ENCODE measurements at regions not wholly inside any gene's neighbourhood (a gene's known extent, or its start where the extent isn't known, plus 50 kb on each side); places are given as distances from the start of the nearest gene placed in this dataset.
"Not testable (repeated sequence)": the region's sequence is repeated elsewhere in the genome, so short reads cannot be mapped to it uniquely, and the experiment has no call there.

DNA sequence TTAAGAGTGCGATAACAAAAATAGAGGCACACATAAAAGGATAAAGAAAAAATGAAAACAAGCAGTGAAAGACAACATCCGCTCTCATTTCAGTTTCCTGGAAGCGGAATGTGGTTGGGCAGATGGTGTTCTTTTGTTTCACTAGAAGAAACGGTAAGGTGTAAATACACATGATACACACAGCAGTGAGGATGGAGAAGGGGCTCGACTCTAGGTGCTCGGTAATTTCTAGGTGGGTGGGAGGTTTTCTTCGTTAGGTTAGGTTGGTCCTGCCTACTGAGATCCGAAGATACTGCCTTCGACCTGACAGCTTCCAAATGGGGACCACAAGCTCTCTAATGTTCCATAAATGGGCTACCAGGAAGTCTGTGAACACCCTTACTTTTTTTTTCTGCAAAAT is 1082.5 kb downstream of the BCL11B start:
- DNase-seq (ENCODE audit: low read depth): no peak

DNA sequence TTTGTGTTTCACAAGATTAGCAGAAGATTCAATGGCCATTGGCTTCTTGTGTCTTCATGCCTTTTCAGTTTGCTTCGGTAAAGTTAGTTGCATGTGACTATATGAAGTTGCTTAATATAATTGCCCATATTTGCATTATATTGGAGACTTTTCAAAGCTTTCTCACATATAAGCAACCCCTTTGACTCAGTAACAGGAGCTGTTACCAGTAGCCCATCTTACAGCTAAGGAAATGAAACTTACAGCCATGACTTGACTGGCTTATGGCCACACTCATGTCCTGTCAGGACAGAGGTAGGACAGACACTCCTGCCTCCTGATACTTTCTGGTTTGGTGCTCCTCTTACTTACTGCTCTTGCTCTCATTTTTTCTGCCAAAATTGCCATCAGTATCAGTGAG is 1082.1 kb downstream of the BCL11B start:
- DNase-seq (ENCODE audit: low read depth): no peak

DNA sequence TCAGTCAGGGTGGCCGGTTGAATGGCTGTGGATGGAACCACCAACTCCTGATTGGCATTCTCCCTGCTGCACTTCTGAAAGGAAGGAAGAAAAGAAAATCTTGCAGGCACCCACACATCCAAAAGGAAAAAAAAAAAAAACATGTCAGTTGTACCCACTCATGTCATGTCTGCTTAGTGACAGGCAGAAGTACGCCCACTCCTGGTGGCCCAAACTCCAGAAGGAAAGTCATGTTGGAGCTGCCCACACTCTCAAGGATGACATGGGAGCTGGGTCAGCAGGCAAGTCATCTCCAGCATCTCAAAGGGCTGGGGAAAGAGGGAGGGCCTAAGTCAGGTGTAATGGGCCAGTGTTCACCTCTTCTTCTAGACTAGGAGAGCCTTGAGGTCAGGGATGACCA is 1079.1 kb downstream of the BCL11B start:
- DNase-seq (ENCODE audit: low read depth): no peak

GRCh38 chr14:98194821-98195220 is 1077.2 kb downstream of the BCL11B start:
- DNase-seq (ENCODE audit: low read depth): no peak

DNA sequence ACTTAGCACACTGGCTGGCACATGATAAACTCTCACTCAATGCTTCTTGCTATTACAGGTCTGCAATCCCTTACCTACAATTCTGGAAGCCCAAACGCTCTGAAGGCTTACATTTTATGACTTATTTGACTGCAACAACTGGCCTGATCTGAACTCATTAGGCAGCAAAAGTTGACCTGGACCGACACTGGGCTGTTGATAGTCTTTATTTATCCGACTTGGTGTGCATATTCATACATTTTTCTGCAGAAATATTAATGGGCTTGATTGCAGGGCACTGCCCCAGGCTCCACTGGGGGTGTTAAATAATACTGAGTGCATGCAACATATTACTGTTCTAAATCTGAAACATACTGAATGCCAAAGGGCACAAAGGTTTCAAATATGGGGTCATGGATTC is 1076.7 kb downstream of the BCL11B start:
- DNase-seq (ENCODE audit: low read depth): no peak

- no peak for DNase-seq (ENCODE audit: low read depth)
Observed at GRCh38 chr14:98197933-98198332, 1074.1 kb downstream of the BCL11B start.

DNA sequence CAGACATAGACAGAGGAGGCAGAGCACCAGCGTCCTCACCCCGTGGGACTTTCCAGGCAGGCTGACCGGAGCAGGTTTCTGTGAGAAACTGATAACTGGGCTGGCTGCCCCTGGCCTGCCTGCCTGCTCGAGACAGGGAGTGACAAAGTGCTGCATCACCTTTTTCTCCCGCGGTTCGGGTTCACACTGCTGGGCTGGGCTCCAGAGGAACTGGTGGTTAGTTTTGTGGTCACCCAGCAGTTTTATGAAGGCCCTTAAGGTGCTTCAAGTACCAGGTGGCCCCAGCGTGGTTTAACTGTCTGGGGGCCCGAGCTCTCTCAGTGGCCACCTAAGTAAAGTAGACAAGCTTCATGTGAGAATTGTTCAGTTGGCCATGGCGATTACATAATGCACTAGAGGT is 1073.6 kb downstream of the BCL11B start:
- no peak for DNase-seq (ENCODE audit: low read depth)

DNA sequence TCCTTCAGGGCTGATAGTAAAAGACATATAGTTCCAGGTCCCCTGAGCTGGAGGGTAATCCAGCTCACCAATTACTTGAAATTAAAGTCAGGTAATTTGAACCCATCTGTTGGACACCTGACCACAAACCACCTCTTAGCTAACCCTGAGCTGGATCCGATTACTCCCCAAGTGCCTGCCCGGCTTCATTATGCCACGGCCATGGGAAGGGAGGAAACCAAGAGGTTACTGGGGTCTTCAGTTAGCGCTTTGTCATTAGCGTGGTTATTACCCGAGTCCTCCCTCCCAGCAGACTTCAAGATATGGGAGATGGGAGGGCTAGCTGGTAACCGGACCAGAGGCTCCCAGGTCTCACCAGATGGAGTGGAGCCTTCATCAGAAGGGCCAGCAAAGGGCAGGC is 1071.4 kb downstream of the BCL11B start:
- DNase-seq (ENCODE audit: low read depth): no peak

DNA sequence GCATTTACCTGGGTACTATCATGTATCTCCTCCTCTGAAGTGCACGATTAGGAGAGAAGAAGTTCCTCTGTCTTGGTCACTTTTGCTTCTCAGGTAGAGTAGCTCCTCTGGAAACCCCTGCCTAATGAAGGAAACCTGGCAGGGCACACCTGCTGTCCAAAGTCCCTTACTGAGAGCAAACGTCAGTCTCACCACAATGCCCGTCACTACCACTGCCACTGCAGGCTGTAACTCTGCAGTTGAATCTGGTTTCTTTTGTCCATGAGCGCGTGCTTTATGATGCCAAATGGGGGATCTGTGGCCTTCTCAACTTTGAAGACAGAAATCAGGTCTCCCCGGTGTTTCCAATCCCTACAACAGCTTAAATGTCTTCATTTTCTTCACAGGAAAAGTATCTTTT is 1068.6 kb downstream of the BCL11B start:
- no peak for DNase-seq (ENCODE audit: low read depth)

DNA sequence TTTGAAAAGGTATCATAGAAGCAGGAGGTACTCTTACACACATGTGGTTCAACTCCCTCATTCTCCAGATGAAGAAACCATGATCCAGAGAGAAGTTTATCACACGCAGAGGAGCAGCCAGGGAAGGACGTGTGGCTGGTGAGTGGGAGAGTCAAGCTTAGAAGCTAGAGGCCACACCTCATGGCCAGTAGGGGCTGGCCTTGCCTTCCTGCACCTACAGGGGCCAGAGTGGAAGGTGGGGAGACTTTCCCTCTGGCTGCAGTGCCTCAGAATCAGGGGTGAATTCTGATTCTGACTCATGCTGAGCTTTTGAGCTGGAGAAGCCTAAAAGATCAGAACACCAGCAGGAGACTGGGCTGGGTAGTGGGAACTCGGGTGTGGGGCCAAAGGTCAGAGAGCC is 1067.9 kb downstream of the BCL11B start:
- DNase-seq (ENCODE audit: low read depth): no peak

- no peak for DNase-seq (ENCODE audit: low read depth)
Observed at GRCh38 chr14:98207415-98207814, 1064.6 kb downstream of the BCL11B start.

GRCh38 chr14:98208211-98208611 is 1063.8 kb downstream of the BCL11B start:
- DNase-seq (ENCODE audit: low read depth): no peak

DNA sequence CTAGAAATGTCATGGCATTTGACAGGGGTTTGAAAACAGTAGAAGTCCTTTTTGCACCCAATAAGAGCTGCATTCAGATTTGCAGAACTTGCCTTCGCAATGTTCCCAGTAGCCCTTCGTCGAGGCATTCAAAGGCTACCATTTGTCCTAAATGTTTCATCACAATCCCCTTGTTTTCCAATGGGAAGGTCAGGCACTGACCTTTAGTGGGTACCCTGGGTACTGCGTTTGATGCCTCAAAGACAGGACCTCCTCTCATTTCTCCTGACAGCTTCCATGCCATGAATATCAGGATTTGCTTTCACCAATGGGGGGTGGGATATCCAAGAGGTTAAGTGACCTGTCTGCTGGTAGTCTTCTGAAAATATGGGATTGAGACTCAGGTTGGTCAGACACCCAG is 1063.1 kb downstream of the BCL11B start:
- no peak for DNase-seq (ENCODE audit: low read depth)

GRCh38 chr14:98210045-98210672 is 1061.8 kb downstream of the BCL11B start:
- no peak for DNase-seq (ENCODE audit: low read depth)

GRCh38 chr14:98217530-98217929 is 1054.5 kb downstream of the BCL11B start:
- no peak for DNase-seq (ENCODE audit: low read depth)

GRCh38 chr14:98218218-98218617 is 1053.8 kb downstream of the BCL11B start:
- no peak for DNase-seq (ENCODE audit: low read depth)

GRCh38 chr14:98219638-98220037 is 1052.4 kb downstream of the BCL11B start:
- DNase-seq (ENCODE audit: low read depth): no peak

- no peak for DNase-seq (ENCODE audit: low read depth)
Observed at GRCh38 chr14:98223106-98223505, 1048.9 kb downstream of the BCL11B start.

DNA sequence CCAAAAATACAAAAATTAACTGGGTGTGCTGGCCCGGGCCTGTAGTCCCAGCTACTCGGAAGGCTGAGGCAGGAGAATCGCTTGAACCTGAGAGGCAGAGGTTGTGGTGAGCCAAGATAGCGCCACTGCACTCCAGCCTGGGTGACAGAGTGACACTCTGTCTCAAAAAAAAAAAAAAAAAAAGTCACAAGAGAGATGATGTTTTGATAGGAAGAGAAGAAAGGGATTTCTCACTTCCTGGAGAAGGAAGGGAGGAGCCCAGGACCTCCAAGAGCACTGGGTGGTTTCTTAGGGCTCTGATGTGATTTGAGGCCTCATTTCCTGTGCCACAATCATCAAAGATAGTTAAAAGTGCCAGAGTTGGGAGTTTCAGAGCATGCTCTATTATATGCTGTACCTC is 1048.3 kb downstream of the BCL11B start:
- DNase-seq (ENCODE audit: low read depth): not testable (repeated sequence)

DNA sequence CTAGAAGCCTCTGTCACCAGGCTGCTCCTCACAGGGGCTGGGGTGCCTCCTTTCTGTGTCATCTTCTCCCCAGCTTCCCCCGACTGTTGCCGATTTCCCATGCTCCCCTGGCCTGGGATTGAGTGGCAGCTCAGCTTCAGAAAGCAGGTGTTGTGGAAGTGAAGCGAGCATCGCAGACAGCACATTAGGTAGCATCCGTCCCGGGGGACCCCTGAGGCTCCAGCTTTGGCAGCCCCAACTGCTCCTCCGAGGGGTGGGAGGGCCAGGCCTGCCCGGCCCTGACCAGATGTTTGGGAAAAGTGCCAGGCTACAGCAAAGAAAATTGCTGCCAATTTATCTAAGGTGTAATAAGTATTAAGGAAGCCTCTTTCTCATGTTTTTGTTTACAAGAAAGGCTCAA is 1045.6 kb downstream of the BCL11B start:
- DNase-seq (ENCODE audit: low read depth): no peak

DNA sequence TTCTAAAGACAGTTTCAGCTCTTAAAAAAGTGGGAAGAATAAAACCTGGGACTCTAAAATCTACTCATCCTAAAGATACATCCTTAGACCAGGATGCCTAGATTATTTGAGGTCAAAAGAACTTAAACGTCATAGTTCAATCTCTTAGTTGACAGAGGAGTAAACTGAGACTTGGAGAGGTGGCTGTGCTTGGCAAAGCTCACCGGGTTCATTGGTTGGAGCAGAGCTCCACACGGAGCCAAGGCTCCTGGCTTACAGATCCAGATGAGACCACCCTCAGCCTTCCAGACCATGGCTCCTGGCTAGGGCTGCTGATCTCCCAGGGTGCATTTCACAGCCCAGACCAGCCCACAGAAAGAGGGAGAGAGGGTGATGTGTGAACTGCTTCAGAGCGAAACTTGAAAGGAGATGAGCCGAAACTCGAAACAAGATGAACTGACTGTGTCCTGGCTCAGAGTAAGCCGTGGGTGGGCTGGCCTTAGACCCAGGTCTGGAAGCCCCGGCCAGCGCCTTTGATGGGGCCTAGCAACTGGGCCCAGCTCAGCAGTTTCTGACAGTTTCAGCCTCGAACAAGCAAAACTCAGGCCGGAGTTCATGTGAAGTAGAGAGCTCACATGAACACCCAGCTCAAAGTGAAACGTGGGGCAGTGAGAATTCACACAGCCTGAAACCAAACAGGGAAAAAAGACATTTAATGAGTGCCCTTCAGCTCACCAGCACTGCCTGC is 1044.8 kb downstream of the BCL11B start:
- no peak for DNase-seq (ENCODE audit: low read depth)

GRCh38 chr14:98227727-98228111 is 1044.3 kb downstream of the BCL11B start:
- DNase-seq (ENCODE audit: low read depth): no peak

DNA sequence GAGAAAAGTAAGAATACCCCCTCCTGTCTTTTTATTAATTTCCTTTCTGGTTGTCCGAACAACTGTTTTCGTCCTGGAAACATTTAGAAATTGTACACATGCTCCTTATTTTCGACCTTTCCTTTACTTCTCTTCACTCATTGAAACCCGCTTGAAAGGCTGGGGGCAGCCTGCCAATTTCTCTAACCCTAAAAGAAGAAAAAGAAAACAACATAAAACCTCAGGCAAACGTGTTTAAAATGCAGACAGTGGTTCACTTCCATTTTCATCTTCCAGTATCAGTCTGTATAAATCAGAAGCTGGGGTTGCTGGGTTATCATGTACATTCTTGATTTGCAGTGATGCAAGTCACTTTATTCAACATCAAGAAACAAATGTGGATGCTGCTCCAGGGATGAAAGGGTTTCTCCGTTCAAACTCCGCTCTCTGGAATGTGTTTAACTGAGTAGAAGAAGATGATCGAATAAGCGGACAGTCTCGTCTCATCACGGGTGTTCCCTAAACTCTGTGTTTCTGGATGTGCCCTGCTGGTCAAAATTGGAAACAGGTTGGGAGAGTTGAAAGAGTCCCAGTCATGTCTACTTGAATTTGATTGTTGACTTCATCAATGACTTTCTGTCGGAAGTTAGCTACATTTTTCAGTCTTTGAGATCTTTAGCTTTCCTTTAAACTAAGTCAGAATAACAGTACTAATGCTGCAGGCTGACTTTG is 1042.2 kb downstream of the BCL11B start:
- no peak for DNase-seq (ENCODE audit: low read depth)

Measured in GM04503 (cell line).